H1 (cell line): ENCODE measurements at regions not wholly inside any gene's neighbourhood (a gene's known extent, or its start where the extent isn't known, plus 50 kb on each side); places are given as distances from the start of the nearest gene placed in this dataset.

Experiments used
- CTCF ChIA-PET: fragments of 300-600 bp; sonication (Branson Sonifier 250); formaldehyde crosslinking; loops from one replicate; lab custom pipeline; 2021; ENCODE audit not compliant: partially characterized antibody; lab: Charles Lee
- POLR2A ChIA-PET: fragments of 300-600 bp; sonication (Branson Sonifier 250); formaldehyde crosslinking; loops from one replicate; lab custom pipeline; 2021; ENCODE audit warnings: inconsistent platforms; ENCODE audit not compliant: partially characterized antibody; lab: Charles Lee
- DNase-seq, 2 experiments: peaks; one replicate each; pipeline versions ENCODE4 v3.0.0 to v3.0.0-alpha.2; 2010 to 2022; ENCODE audit warnings: low spot score in 2 of 2, low read depth in 1 of 2, mixed read lengths in 1 of 2
- FAIRE-seq: peaks from 2 replicates; lab custom pipeline; 2011; peaks lifted over from hg19 to GRCh38; lab: Jason Lieb, UNC
- H2AFZ ChIP-seq: 2 replicates; pipeline ENCODE4 v1.8.1; 2012; ENCODE audit warnings: low read length, inconsistent platforms
- H2AK5ac ChIP-seq: 2 replicates; pipeline ENCODE4 v1.6.1; 2013; ENCODE audit warnings: low read depth, low read length
- H2BK120ac ChIP-seq: replicated peaks from 2 replicates; pipeline ENCODE3; 2013; ENCODE audit warnings: low read depth, low read length, inconsistent platforms
- H2BK12ac ChIP-seq: 2 replicates; pipeline ENCODE4 v1.6.1; 2013; ENCODE audit warnings: low read depth, low read length
- H2BK15ac ChIP-seq: 2 replicates; pipeline ENCODE4 v1.6.1; 2013; ENCODE audit warnings: low read length
- H2BK20ac ChIP-seq: 2 replicates; pipeline ENCODE4 v1.6.1; 2013; ENCODE audit warnings: low read length
- H2BK5ac ChIP-seq: 2 replicates; pipeline ENCODE4 v1.6.1; 2013; ENCODE audit warnings: low read depth, low read length
- H3K14ac ChIP-seq: 2 replicates; pipeline ENCODE4 v1.6.1; 2013; ENCODE audit warnings: inconsistent platforms; ENCODE audit not compliant: insufficient read length
- H3K18ac ChIP-seq: 2 replicates; pipeline ENCODE4 v1.6.1; 2013; ENCODE audit warnings: low read length; ENCODE audit errors: extremely low read depth
- H3K23ac ChIP-seq: 2 replicates; pipeline ENCODE4 v1.6.1; 2013; ENCODE audit warnings: inconsistent platforms; ENCODE audit not compliant: insufficient read length
- H3K23me2 ChIP-seq: 2 replicates; pipeline ENCODE4 v1.6.1; 2013; ENCODE audit warnings: low read depth, low read length
- H3K27ac ChIP-seq: 2 replicates; pipeline ENCODE4 v1.6.1; 2011; ENCODE audit warnings: low read depth, low read length, inconsistent platforms
- H3K27me3 ChIP-seq, 4 experiments: replicated peaks in 1 of 4; 1 replicate in 1 of 4; 2 replicates in 3 of 4; pipeline versions ENCODE4 v1.6.1 to v1.8.1; 2011 to 2013; ENCODE audit warnings: low read length in 3 of 4, mild to moderate bottlenecking in 3 of 4, inconsistent platforms in 2 of 4, mixed read lengths in 2 of 4, moderate library complexity in 1 of 4; ENCODE audit not compliant: control insufficient read depth in 3 of 4, insufficient read depth in 3 of 4; ENCODE audit errors: extremely low read depth in 1 of 4
- H3K36me3 ChIP-seq, 4 experiments: 2 replicates each; pipeline versions ENCODE4 v1.6.1 to v1.8.1; 2011 to 2013; ENCODE audit warnings: mild to moderate bottlenecking in 4 of 4, low read length in 3 of 4, moderate library complexity in 2 of 4, control low read depth in 1 of 4, inconsistent platforms in 1 of 4; ENCODE audit not compliant: insufficient read depth in 4 of 4, control insufficient read depth in 2 of 4
- H3K4ac ChIP-seq: replicated peaks from 2 replicates; pipeline ENCODE3; 2013; ENCODE audit warnings: low read length, low read depth, mixed read lengths, inconsistent platforms; ENCODE audit not compliant: insufficient read length
- H3K4me1 ChIP-seq, 4 experiments: replicated peaks in 1 of 4; 1 replicate in 1 of 4; 2 replicates in 3 of 4; pipeline versions ENCODE4 v1.6.1 to v1.8.1; 2011 to 2013; ENCODE audit warnings: low read length in 3 of 4, inconsistent platforms in 2 of 4, mixed read lengths in 1 of 4; ENCODE audit not compliant: insufficient read depth in 4 of 4, control insufficient read depth in 3 of 4
- H3K4me2 ChIP-seq, 2 experiments: 2 replicates each; pipeline versions ENCODE4 v1.6.1 to v1.8.1; 2011 to 2013; ENCODE audit warnings: low read depth in 2 of 2, low read length in 2 of 2, control low read depth in 1 of 2, inconsistent platforms in 1 of 2, mild to moderate bottlenecking in 1 of 2; ENCODE audit not compliant: insufficient read depth in 1 of 2
- H3K4me3 ChIP-seq, 4 experiments: fragments of 200-600, 300-600 bp in 1 of 4; sonication (generic), shearing (Covaris generic), sonication (Bioruptor Twin) in 1 of 4; 2 replicates each; pipeline versions ENCODE4 v1.5.1 to v1.8.1; 2011 to 2016; ENCODE audit warnings: low read length in 4 of 4, low read depth in 3 of 4, control low read depth in 2 of 4, inconsistent platforms in 2 of 4, mild to moderate bottlenecking in 2 of 4, mixed read lengths in 1 of 4, moderate library complexity in 1 of 4; ENCODE audit not compliant: insufficient read depth in 2 of 4; ENCODE audit errors: extremely low read depth in 1 of 4
- H3K56ac ChIP-seq: replicated peaks from 2 replicates; pipeline ENCODE3; 2013; ENCODE audit warnings: low read depth, mild to moderate bottlenecking, mixed read lengths, low read length, inconsistent platforms; ENCODE audit not compliant: insufficient read length
- H3K79me1 ChIP-seq: 2 replicates; pipeline ENCODE4 v1.6.1; 2013; ENCODE audit warnings: low read depth, low read length, control low read depth
- H3K79me2 ChIP-seq, 2 experiments: 2 replicates each; pipeline versions ENCODE4 v1.6.1 to v1.8.1; 2012 to 2013; ENCODE audit warnings: low read length in 2 of 2, mild to moderate bottlenecking in 2 of 2, inconsistent platforms in 1 of 2; ENCODE audit not compliant: insufficient read depth in 2 of 2, control insufficient read depth in 1 of 2
- H3K9ac ChIP-seq, 4 experiments: replicated peaks in 1 of 4; 1 replicate in 1 of 4; 2 replicates in 3 of 4; pipeline versions ENCODE4 v1.6.1 to v1.8.1; 2011 to 2013; ENCODE audit warnings: low read depth in 3 of 4, low read length in 3 of 4, control low read depth in 2 of 4, mild to moderate bottlenecking in 2 of 4, moderate library complexity in 2 of 4, inconsistent platforms in 1 of 4; ENCODE audit errors: extremely low read depth in 1 of 4
- H3K9me3 ChIP-seq, 2 experiments: 2 replicates each; pipeline versions ENCODE4 v1.6.1 to v1.8.1; 2012 to 2013; ENCODE audit warnings: mild to moderate bottlenecking in 2 of 2, moderate library complexity in 2 of 2, control low read depth in 1 of 2, inconsistent platforms in 1 of 2, low read depth in 1 of 2, low read length in 1 of 2, mixed read lengths in 1 of 2; ENCODE audit not compliant: insufficient read depth in 2 of 2
- H4K20me1 ChIP-seq, 2 experiments: replicated peaks in 1 of 2; 2 replicates each; pipeline versions ENCODE3 to v1.8.1; 2011 to 2013; ENCODE audit warnings: inconsistent platforms in 2 of 2, low read length in 2 of 2, mild to moderate bottlenecking in 1 of 2; ENCODE audit not compliant: insufficient read depth in 2 of 2, control insufficient read depth in 1 of 2
- H4K5ac ChIP-seq: 2 replicates; pipeline ENCODE4 v1.6.1; 2013; ENCODE audit warnings: low read length, low read depth, mixed read lengths, inconsistent platforms; ENCODE audit not compliant: insufficient read length
- H4K8ac ChIP-seq: 2 replicates; pipeline ENCODE4 v1.8.0; 2013; ENCODE audit warnings: mild to moderate bottlenecking, moderate library complexity, low read length, inconsistent platforms; ENCODE audit not compliant: insufficient read depth; ENCODE audit errors: extremely low read depth
- H4K91ac ChIP-seq: replicated peaks from 2 replicates; pipeline ENCODE3; 2013; ENCODE audit warnings: low read length, mixed read lengths, inconsistent platforms; ENCODE audit not compliant: insufficient read length
- BCL11A ChIP-seq, 2 experiments: IDR thresholded peaks; one replicate each; pipeline ENCODE4 v1.6.1; 2011; ENCODE audit warnings: low read depth in 2 of 2, low read length in 2 of 2, mild to moderate bottlenecking in 2 of 2
- CBX8 ChIP-seq: fragments of 300-800, 300-1000 bp; sonication (generic); IDR thresholded peaks from 2 replicates; pipeline ENCODE4 v1.7.1; 2016; ENCODE audit warnings: low read depth, low read length, borderline replicate concordance
- CHD2 ChIP-seq: IDR thresholded peaks from 2 replicates; pipeline ENCODE4 v1.6.1; 2012; ENCODE audit warnings: low read length, improper control_type of control experiment
- HDAC2 ChIP-seq, 2 experiments: fragments of 300-600 bp in 1 of 2; sonication (generic) in 1 of 2; IDR thresholded peaks; 2 replicates each; pipeline ENCODE4 v1.6.1; 2011 to 2012; ENCODE audit warnings: low read depth in 2 of 2, low read length in 2 of 2, mild to moderate bottlenecking in 2 of 2, moderate library complexity in 2 of 2, borderline replicate concordance in 1 of 2, inconsistent platforms in 1 of 2
- KDM1A ChIP-seq: fragments of 200-600, 300-600 bp; sonication (generic); IDR thresholded peaks from 2 replicates; pipeline ENCODE4 v1.7.1; 2016; ENCODE audit warnings: mild to moderate bottlenecking, low read length, borderline replicate concordance
- KDM5A ChIP-seq: fragments of 200-600 bp; IDR thresholded peaks from 2 replicates; pipeline ENCODE4 v1.7.1; 2012; ENCODE audit warnings: mild to moderate bottlenecking, low read length, inconsistent platforms, mixed read lengths
- MAFK ChIP-seq: IDR thresholded peaks from 2 replicates; pipeline ENCODE4 v1.6.1; 2012; ENCODE audit warnings: low read depth, mild to moderate bottlenecking, improper control_type of control experiment, low read length
- POU5F1 ChIP-seq: IDR thresholded peaks from 2 replicates; pipeline ENCODE4 v1.6.1; 2011; ENCODE audit warnings: low read depth, mild to moderate bottlenecking, low read length, moderate library complexity
- RAD21 ChIP-seq, 2 experiments: IDR thresholded peaks in 1 of 2; conservative IDR thresholded peaks in 1 of 2; 2 replicates each; pipeline ENCODE4 v1.6.1; 2011; ENCODE audit warnings: low read depth in 2 of 2, low read length in 2 of 2, improper control_type of control experiment in 1 of 2, inconsistent platforms in 1 of 2, mild to moderate bottlenecking in 1 of 2, moderate library complexity in 1 of 2
- SIN3A ChIP-seq, 2 experiments: IDR thresholded peaks in 1 of 2; conservative IDR thresholded peaks in 1 of 2; 2 replicates each; pipeline ENCODE4 v1.6.1; 2011 to 2012; ENCODE audit warnings: low read length in 2 of 2, improper control_type of control experiment in 1 of 2, low read depth in 1 of 2, mild to moderate bottlenecking in 1 of 2
- TAF1 ChIP-seq: IDR thresholded peaks from 2 replicates; pipeline ENCODE4 v1.6.1; 2011; ENCODE audit warnings: mild to moderate bottlenecking, low read depth, low read length
- TAF7 ChIP-seq: optimal IDR thresholded peaks from 2 replicates; pipeline ENCODE3; 2011; ENCODE audit warnings: low read depth, mild to moderate bottlenecking, inconsistent platforms, low read length, moderate library complexity, borderline replicate concordance
- TBP ChIP-seq: IDR thresholded peaks from 2 replicates; pipeline ENCODE4 v1.6.1; 2011; ENCODE audit warnings: low read depth, low read length, improper control_type of control experiment
- TF ChIP-seq, protein P1 (sequence below): IDR thresholded peaks from 2 replicates; pipeline ENCODE4 v1.6.1; 2011; ENCODE audit warnings: low read depth, mild to moderate bottlenecking, low read length; ENCODE audit not compliant: insufficient read depth
- TF ChIP-seq, protein P2 (sequence below): IDR thresholded peaks from 2 replicates; pipeline ENCODE4 v1.6.1; 2012; ENCODE audit warnings: inconsistent platforms

DNA sequence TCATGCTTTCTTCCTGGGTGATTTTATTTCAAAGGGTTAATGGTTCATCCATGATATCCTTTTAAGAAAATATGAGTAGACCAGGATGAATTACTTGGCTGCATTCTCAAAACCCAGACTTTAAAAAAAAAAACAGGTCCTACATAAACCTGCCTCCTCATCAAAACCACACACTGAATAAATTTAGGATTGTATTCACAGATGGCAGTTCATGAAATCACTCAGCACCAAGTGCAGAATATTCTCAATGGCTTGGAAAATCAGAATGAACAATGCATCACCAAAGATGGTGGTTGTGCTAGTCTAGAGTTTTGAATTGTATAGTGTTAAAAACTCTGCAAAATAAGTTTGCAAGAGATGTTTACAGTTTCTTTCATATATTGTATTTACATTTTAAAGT, 145.4 kb upstream of the GRAMD2B start:
- DNase-seq (no peak), FAIRE-seq (no peak)
- H2BK120ac ChIP-seq = no peak overlapping the region
- POLR2A ChIA-PET = no interaction called here
- no peaks in the 10 kb centered on the region for H3K23me2 ChIP-seq
- no peak overlapping the region for H2AFZ ChIP-seq
- H4K20me1 ChIP-seq = no peaks in the 10 kb centered on the region
- no peak overlapping the region for H3K4me3 ChIP-seq
- no peak overlapping the region for H3K18ac ChIP-seq
- no peaks in the 10 kb centered on the region for H3K27me3 ChIP-seq
- H2BK5ac ChIP-seq = no peak overlapping the region
- no peak overlapping the region for H2BK12ac ChIP-seq
- H2AK5ac ChIP-seq = no peak overlapping the region
- no peaks in the 10 kb centered on the region for H3K79me1 ChIP-seq
- no peak overlapping the region for H4K91ac ChIP-seq
- no peak overlapping the region for H2BK15ac ChIP-seq
- H3K36me3 ChIP-seq = no peaks in the 10 kb centered on the region
- CTCF ChIA-PET = no interaction called here
- no peaks in the 10 kb centered on the region for H3K79me2 ChIP-seq
- no peak overlapping the region for H2BK20ac ChIP-seq
- H3K27ac ChIP-seq = no peak overlapping the region
- no peak overlapping the region for H3K4me2 ChIP-seq
- no peak overlapping the region for H4K5ac ChIP-seq
- H3K14ac ChIP-seq = no peak overlapping the region
- no peak overlapping the region for H4K8ac ChIP-seq
- no peak overlapping the region for H3K56ac ChIP-seq
- no peak overlapping the region for H3K9ac ChIP-seq
- H3K23ac ChIP-seq = no peak overlapping the region
- H3K4me1 ChIP-seq = 0 out of 7 replicates have a peak, but pooled peaks cover 0 to 2% (median 0%) of the 10 kb centered on the region in 4 experiments
- no peaks in the 10 kb centered on the region for H3K9me3 ChIP-seq
- no peak overlapping the region for H3K4ac ChIP-seq
- TF ChIP-seq, protein P1, sequence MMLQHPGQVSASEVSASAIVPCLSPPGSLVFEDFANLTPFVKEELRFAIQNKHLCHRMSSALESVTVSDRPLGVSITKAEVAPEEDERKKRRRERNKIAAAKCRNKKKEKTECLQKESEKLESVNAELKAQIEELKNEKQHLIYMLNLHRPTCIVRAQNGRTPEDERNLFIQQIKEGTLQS = no peak
- no peak for TF ChIP-seq MAFK
- no peak for TF ChIP-seq SIN3A (conservative IDR thresholded peaks at IDR 0.05 in 1 of 2, IDR thresholded peaks at IDR 0.05 in 1 of 2; ENCODE audit: low read depth in 1 of 2, low read length in 2 of 2)
- no peak for TF ChIP-seq KDM5A
- TF ChIP-seq CBX8 = no peak
- TF ChIP-seq TAF1 = no peak
- TF ChIP-seq, protein P2, sequence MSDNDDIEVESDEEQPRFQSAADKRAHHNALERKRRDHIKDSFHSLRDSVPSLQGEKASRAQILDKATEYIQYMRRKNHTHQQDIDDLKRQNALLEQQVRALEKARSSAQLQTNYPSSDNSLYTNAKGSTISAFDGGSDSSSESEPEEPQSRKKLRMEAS = no peak
- no peak for TF ChIP-seq BCL11A (IDR thresholded peaks at IDR 0.05; ENCODE audit: low read depth in 2 of 2, low read length in 2 of 2)
- TF ChIP-seq CHD2 = no peak
- TF ChIP-seq TAF7 = no peak
- no peak for TF ChIP-seq POU5F1
- TF ChIP-seq RAD21 (IDR thresholded peaks at IDR 0.05 in 1 of 2, conservative IDR thresholded peaks at IDR 0.05 in 1 of 2; ENCODE audit: low read depth in 2 of 2, low read length in 2 of 2) = no peak
- no peak for TF ChIP-seq TBP
- TF ChIP-seq HDAC2 (IDR thresholded peaks at IDR 0.05; ENCODE audit: borderline replicate concordance in 1 of 2, low read depth in 2 of 2, low read length in 2 of 2) = no peak
- no peak for TF ChIP-seq KDM1A
